Neutrophil (primary cell): ENCODE measurements at regions not wholly inside any gene's neighbourhood (a gene's known extent, or its start where the extent isn't known, plus 50 kb on each side); places are given as distances from the start of the nearest gene placed in this dataset.

Source experiments
- H3K27ac ChIP-seq: fragments of 200-600 bp; sonication (generic); 2 replicates; pipeline ENCODE4 v1.5.1; 2016; ENCODE audit warnings: mild to moderate bottlenecking, moderate library complexity
- H3K27me3 ChIP-seq: fragments of 200-600 bp; sonication (generic); 2 replicates; pipeline ENCODE4 v1.6.0; 2016; ENCODE audit warnings: mild to moderate bottlenecking
- H3K36me3 ChIP-seq: fragments of 200-600 bp; sonication (generic); 2 replicates; pipeline ENCODE4 v1.5.1; 2017
- H3K4me1 ChIP-seq, 2 experiments: fragments of 200-600 bp in 1 of 2; sonication (generic) in 1 of 2; 1 replicate in 1 of 2; 2 replicates in 1 of 2; pipeline versions ENCODE4 v1.5.1 to v1.6.1; 2013 to 2016; ENCODE audit warnings: low read depth in 1 of 2, low read length in 1 of 2, mild to moderate bottlenecking in 1 of 2, moderate library complexity in 1 of 2; ENCODE audit not compliant: control insufficient read depth in 1 of 2, insufficient read depth in 1 of 2
- H3K4me3 ChIP-seq, 2 experiments: fragments of 200-600 bp in 1 of 2; sonication (generic) in 1 of 2; 1 replicate in 1 of 2; 2 replicates in 1 of 2; pipeline ENCODE4 v1.5.1; 2013 to 2016; ENCODE audit warnings: low read depth in 1 of 2, low read length in 1 of 2, mild to moderate bottlenecking in 1 of 2, moderate library complexity in 1 of 2
- H3K9me3 ChIP-seq: fragments of 200-600 bp; sonication (generic); 2 replicates; pipeline ENCODE4 v1.5.1; 2016
- TF ChIP-seq, protein P1 (sequence below): fragments of 200-600 bp; sonication (generic); IDR thresholded peaks from 2 replicates; pipeline ENCODE4 v1.5.1; 2016; ENCODE audit warnings: antibody characterized with exemption

DNA sequence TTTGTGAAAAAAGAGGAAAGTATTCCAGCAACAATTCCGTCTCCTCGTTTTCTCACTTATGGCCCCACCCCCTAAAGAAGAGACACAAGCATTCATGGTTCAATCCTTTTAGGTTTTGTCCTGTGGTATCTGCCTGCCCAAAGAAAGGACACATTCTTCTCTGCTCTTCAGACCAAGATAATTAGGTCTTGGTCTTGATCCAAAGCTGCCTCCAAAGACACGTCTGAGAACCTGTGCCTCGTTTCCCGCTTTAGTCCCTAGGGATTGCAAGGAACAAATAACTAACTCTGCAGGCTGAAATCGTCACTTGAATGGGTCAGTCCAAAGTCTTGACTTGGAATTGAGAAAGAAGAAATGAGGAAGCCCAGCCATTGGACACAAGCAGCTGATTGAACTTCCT lies 202.7 kb upstream of the FAR2 start:
- H3K27me3 ChIP-seq, result no peaks in the 10 kb centered on the region
- TF ChIP-seq, protein P1, sequence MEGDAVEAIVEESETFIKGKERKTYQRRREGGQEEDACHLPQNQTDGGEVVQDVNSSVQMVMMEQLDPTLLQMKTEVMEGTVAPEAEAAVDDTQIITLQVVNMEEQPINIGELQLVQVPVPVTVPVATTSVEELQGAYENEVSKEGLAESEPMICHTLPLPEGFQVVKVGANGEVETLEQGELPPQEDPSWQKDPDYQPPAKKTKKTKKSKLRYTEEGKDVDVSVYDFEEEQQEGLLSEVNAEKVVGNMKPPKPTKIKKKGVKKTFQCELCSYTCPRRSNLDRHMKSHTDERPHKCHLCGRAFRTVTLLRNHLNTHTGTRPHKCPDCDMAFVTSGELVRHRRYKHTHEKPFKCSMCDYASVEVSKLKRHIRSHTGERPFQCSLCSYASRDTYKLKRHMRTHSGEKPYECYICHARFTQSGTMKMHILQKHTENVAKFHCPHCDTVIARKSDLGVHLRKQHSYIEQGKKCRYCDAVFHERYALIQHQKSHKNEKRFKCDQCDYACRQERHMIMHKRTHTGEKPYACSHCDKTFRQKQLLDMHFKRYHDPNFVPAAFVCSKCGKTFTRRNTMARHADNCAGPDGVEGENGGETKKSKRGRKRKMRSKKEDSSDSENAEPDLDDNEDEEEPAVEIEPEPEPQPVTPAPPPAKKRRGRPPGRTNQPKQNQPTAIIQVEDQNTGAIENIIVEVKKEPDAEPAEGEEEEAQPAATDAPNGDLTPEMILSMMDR, result no peak

DNA sequence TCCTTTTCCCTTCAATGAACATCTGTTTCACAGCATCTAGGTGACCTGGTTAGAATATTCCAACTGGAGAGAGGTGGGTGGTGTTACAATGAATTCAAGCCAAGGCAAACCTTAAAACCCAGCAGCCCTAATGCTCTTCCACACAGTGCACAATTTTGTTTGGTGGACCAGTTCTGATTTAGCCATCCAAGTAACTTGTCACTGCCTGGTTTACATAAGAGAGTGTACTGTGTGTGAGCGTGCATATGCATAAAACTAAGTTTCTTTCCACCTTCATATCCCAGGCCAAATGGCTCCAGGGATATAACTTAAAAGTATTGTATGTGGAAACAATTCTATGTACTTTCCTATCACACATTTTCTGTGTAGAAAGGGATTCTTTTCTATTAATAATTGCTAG lies 200.4 kb upstream of the FAR2 start:
- TF ChIP-seq, protein P1, result no peak
- no peaks in the 10 kb centered on the region for H3K9me3 ChIP-seq
- no peak overlapping the region for H3K4me3 ChIP-seq
- no peaks in the 10 kb centered on the region for H3K27me3 ChIP-seq
- H3K27ac ChIP-seq, result no peak overlapping the region
- H3K4me1 ChIP-seq, result no peaks in the 10 kb centered on the region
- H3K36me3 ChIP-seq, result no peaks in the 10 kb centered on the region

More for the DNA sequence above, 202.7 kb upstream of the FAR2 start:
- no peaks in the 10 kb centered on the region for H3K36me3 ChIP-seq
- H3K9me3 ChIP-seq, result no peaks in the 10 kb centered on the region
- no peak overlapping the region for H3K4me3 ChIP-seq
- H3K4me1 ChIP-seq, result no peaks in the 10 kb centered on the region
- no peak overlapping the region for H3K27ac ChIP-seq

DNA sequence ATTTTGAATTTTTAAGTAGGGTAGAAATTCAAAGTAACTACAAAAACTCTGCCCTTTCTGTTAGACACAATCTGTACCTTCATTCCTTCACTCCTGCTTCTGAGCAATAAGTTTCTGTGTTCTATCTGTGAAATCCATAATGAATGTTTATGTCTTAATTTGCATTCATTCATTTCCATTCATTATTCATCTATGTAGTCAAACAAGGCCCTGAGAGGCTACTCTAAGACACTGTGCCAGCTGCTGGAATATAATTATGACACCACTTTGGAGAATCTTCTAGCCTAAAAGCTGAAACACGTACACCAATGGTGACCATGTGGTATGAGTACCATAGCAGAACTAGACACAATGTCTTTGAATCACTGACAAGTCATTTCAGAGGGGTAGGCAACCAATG lies 199.9 kb upstream of the FAR2 start:
- H3K4me3 ChIP-seq, result no peak overlapping the region
- H3K27ac ChIP-seq, result no peak overlapping the region
- TF ChIP-seq, protein P1, result no peak
- no peaks in the 10 kb centered on the region for H3K27me3 ChIP-seq
- no peaks in the 10 kb centered on the region for H3K9me3 ChIP-seq
- no peaks in the 10 kb centered on the region for H3K36me3 ChIP-seq
- H3K4me1 ChIP-seq, result no peaks in the 10 kb centered on the region

- Histone ChIP-seq H3K4me3 (no peak overlapping the region), H3K4me1 (no peaks in the 10 kb centered on the region), H3K27ac (no peak overlapping the region), H3K27me3 (no peaks in the 10 kb centered on the region), H3K36me3 (no peaks in the 10 kb centered on the region), H3K9me3 (no peaks in the 10 kb centered on the region)
- TF ChIP-seq, protein P1, result no peak
Observed at GRCh38 chr12:28950049-28950448, 199.0 kb upstream of the FAR2 start.

- Histone ChIP-seq H3K27ac (no peak overlapping the region), H3K27me3 (no peaks in the 10 kb centered on the region), H3K9me3 (no peaks in the 10 kb centered on the region), H3K4me3 (no peak overlapping the region), H3K4me1 (no peaks in the 10 kb centered on the region), H3K36me3 (no peaks in the 10 kb centered on the region)
- TF ChIP-seq, protein P1, result no peak
Observed at GRCh38 chr12:28951935-28952334, 197.1 kb upstream of the FAR2 start.

- TF ChIP-seq, protein P1, result no peak
- H3K36me3 ChIP-seq, result no peaks in the 10 kb centered on the region
- no peaks in the 10 kb centered on the region for H3K9me3 ChIP-seq
- no peaks in the 10 kb centered on the region for H3K4me1 ChIP-seq
- H3K27ac ChIP-seq, result no peak overlapping the region
- H3K27me3 ChIP-seq, result no peaks in the 10 kb centered on the region
- H3K4me3 ChIP-seq, result no peak overlapping the region
Observed at GRCh38 chr12:28954333-28954732, 194.7 kb upstream of the FAR2 start.
